NCI-H460 (cell line): ENCODE measurements at regions not wholly inside any gene's neighbourhood (a gene's known extent, or its start where the extent isn't known, plus 50 kb on each side); places are given as distances from the start of the nearest gene placed in this dataset.
"Not testable (repeated sequence)": the region's sequence is repeated elsewhere in the genome, so short reads cannot be mapped to it uniquely, and the experiment has no call there.

Experiments used
- DNase-seq: peaks from one replicate; pipeline ENCODE4 v3.0.0-alpha.2; 2016; ENCODE audit warnings: low read depth; ENCODE audit errors: extremely low read depth

DNA sequence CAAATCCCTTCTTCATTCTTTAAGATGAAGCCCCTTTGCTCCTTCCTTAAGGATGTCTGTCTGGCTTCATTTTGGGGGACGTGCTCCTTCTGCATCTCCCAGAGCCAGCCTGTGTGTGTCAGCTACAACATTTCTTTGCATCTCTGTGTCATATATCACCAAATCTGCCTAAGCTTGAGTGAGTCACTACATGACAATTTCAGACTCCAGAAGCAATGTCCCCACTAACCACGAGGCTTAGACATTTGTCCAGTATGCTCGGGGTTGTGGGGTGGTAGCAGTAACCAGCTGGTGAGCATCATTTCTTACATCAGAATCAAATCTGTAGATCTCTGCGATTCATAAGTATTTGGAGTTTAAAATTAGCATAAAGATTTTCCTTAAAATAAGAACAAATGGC lies 54.1 kb upstream of the USP14 start:
- not testable (repeated sequence) for DNase-seq

DNA sequence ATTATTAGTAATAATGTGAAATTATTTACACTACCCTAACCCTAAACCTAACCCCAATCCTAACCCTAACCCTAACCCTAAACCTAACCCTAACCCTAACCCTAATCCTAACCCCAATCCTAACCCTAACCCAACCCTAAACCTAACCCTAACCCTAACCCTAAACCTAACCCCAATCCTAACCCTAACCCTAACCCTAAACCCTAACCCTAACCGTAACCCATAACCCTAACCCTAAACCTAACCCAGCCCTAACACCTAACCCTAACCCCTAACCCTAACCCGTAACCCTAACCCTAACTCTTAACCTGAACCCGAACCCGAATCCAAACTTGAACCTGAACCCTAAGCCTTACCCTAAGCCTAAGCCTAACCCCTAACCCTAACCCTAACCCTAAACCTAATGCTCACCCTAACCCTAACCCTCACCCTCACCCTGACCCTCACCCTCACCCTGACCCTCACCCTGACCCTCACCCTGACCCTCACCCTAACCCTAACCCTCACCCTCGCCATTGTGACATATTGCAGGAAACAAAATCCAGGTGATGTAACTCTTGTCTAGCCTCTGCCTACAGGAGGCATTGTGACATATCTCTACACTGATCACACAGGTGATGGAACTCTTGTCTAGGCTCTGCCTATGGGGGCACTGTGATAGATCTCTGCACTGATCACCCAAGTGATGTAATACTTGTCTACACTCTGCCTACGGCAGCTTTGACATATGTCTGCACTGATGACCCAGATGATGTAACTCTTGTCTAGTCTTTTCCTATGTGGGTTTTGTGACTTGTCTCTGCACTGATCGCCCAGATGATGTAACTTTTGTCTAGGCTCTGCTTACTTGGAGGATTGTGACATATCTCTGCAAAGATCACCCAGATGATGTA lies 53.0 kb upstream of the USP14 start:
- peak; percentile 3 for DNase-seq

DNA sequence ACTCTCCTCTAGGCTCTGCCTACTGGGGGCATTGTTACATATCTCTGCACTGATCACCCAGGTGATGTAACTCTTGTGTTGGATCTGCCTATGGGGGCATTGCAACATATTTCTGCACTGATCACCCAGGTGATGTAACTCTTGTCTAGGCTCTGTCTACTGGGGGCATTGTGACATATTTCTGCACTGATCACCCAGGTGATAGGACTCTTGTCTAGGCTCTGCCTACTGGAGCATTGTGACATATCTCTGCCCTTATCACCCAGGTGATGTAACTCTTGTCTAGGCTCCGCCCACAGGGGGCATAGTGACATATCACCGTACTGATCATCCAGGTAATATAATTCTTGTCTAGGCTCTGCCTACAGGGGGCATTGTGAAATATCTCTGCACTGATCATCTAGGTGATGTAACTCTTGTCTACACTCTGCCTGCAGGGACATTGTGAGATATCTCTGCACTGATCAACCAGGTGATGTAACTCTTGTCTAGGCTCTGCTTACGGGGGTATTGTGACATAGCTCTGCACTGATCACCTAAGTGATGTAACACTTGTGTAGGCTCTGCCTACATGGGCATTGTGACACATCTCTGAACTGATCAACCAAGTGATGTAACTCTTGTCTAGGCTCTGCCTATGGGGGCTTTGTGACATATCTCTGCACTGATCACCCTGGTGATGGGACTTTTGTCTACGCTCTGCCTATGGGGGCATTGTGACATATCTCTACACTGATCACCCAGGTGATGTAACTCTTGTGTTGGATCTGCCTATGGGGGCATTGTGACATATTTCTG lies 52.1 kb upstream of the USP14 start:
- not testable (repeated sequence) for DNase-seq

DNA sequence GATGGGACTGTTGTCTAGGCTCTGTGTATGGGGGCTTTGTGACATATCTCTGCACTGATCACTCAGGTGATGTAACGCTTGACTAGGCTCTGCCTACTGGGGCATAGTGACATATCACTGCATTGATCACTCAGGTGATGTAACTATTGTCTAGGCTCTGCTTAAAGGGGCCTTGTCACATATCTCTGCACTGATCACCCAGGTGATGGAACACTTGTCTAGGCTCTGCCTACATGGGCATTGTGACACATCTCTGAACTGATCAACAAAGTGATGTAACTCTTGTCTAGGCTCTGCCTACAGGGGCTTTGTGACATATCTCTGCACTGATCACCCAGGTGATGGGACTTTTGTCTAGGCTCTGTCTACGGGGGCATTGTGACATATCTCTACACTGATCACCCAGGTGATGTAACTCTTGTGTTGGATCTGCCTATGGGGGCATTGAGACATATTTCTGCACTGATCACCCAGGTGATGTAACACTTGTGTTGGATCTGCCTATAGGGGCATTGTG lies 51.4 kb upstream of the USP14 start:
- DNase-seq: not testable (repeated sequence)

DNA sequence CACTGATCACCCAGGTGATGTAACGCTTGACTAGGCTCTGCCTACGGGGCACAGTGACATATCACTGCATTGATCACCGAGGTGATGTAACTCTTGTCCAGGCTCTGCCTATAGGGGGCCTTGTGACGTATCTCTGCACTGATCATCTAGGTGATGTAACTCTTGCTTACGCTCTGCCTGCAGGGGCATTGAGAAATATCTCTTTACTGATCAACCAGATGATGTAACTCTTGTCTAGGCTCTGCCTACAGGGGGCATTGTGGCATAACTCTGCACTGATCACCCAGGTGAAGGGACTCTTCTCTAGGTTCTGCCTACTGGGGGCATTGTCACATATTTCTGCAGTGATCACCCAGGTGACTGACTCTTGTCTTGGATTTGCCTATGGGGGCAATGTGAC lies 50.9 kb upstream of the USP14 start:
- DNase-seq: not testable (repeated sequence)

DNA sequence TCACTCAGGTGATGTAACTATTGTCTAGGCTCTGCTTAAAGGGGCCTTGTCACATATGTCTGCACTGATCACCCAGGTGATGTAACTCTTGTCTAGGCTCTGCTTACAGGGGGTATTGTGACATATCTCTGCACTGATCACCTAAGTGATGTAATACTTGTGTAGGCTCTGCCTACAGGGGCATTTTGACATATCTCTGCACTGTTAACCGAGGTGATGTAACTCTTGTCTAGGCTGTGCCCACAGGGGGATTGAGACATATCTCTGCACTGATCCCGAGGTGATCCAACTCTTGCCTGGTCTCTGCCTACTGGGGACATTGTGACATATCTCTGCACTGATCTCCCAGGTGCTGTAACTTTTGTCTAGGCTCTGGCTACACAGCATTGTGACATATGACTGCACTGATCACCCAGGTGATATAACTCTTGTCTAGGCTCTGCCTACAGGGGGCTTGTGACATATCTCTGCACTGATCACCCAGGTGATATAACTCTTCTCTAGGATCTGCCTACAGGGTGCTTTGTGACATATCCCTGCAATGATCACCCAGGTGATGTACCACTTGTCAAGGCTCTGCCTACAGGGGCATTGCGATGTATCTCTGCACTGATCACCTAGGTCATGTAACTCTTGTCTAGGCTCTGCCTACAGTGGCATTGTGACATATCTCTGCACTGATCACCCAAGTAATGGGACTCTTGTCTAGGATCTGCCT lies 50.3 kb upstream of the USP14 start:
- not testable (repeated sequence) for DNase-seq
